IPS-15b (cell line): ENCODE measurements at regions not wholly inside any gene's neighbourhood (a gene's known extent, or its start where the extent isn't known, plus 50 kb on each side); places are given as distances from the start of the nearest gene placed in this dataset.
"Not testable (repeated sequence)": the region's sequence is repeated elsewhere in the genome, so short reads cannot be mapped to it uniquely, and the experiment has no call there.

Source experiments
- H3K27me3 ChIP-seq: one replicate; pipeline ENCODE4 v1.6.1; 2013; ENCODE audit warnings: low read length; ENCODE audit not compliant: control insufficient read depth, insufficient read depth
- H3K36me3 ChIP-seq: one replicate; pipeline ENCODE4 v1.6.1; 2013; ENCODE audit warnings: low read length; ENCODE audit not compliant: control insufficient read depth, insufficient read depth
- H3K4me1 ChIP-seq: one replicate; pipeline ENCODE4 v1.6.1; 2013; ENCODE audit warnings: mild to moderate bottlenecking, low read length; ENCODE audit not compliant: control insufficient read depth, insufficient read depth
- H3K4me3 ChIP-seq: one replicate; pipeline ENCODE4 v1.5.1; 2013; ENCODE audit warnings: low read depth, low read length
- H3K9ac ChIP-seq: one replicate; pipeline ENCODE4 v1.6.1; 2013; ENCODE audit warnings: low read depth, mild to moderate bottlenecking, low read length
- H3K9me3 ChIP-seq: one replicate; pipeline ENCODE4 v1.6.1; 2013; ENCODE audit warnings: mild to moderate bottlenecking, low read length; ENCODE audit not compliant: control insufficient read depth, insufficient read depth

- Histone ChIP-seq H3K4me3 (no peak overlapping the region), H3K36me3 (no peaks in the 10 kb centered on the region), H3K9ac (no peak overlapping the region), H3K9me3 (no peaks in the 10 kb centered on the region), H3K4me1 (no peaks in the 10 kb centered on the region), H3K27me3 (no peaks in the 10 kb centered on the region)
Measured at GRCh38 chr14:87041290-87042020, 951.5 kb downstream of the GALC start.

GRCh38 chr14:87034680-87035079 is 958.3 kb downstream of the GALC start:
- H3K4me1 ChIP-seq: peaks cover 1% of the 10 kb centered on the region
- no peak overlapping the region for H3K4me3 ChIP-seq
- H3K9ac ChIP-seq: no peak overlapping the region
- no peaks in the 10 kb centered on the region for H3K36me3 ChIP-seq
- no peaks in the 10 kb centered on the region for H3K27me3 ChIP-seq
- H3K9me3 ChIP-seq: no peaks in the 10 kb centered on the region

- Histone ChIP-seq H3K4me3 (no peak overlapping the region), H3K27me3 (no peaks in the 10 kb centered on the region), H3K9ac (no peak overlapping the region), H3K9me3 (no peaks in the 10 kb centered on the region), H3K4me1 (peaks cover 2% of the 10 kb centered on the region), H3K36me3 (no peaks in the 10 kb centered on the region)
Measured at GRCh38 chr14:87030197-87030596, 962.8 kb downstream of the GALC start.

- not testable (repeated sequence) for H3K4me3 ChIP-seq, H3K4me1 ChIP-seq, H3K9ac ChIP-seq, H3K27me3 ChIP-seq, H3K9me3 ChIP-seq, H3K36me3 ChIP-seq
Measured at GRCh38 chr14:87020106-87020505, 972.9 kb downstream of the GALC start.

- Histone ChIP-seq H3K4me3 (no peak overlapping the region), H3K36me3 (no peaks in the 10 kb centered on the region), H3K4me1 (peaks cover 4% of the 10 kb centered on the region), H3K9ac (no peak overlapping the region), H3K27me3 (peaks cover 8% of the 10 kb centered on the region), H3K9me3 (no peaks in the 10 kb centered on the region)
Measured at GRCh38 chr14:87018294-87018693, 974.7 kb downstream of the GALC start.

- Histone ChIP-seq H3K4me1 (peaks cover 4% of the 10 kb centered on the region), H3K9me3 (no peaks in the 10 kb centered on the region), H3K36me3 (no peaks in the 10 kb centered on the region), H3K27me3 (peaks cover 8% of the 10 kb centered on the region), H3K9ac (no peak overlapping the region), H3K4me3 (no peak overlapping the region)
Measured at GRCh38 chr14:87017335-87017734, 975.6 kb downstream of the GALC start.

- H3K9ac ChIP-seq: no peak overlapping the region
- H3K27me3 ChIP-seq: peaks cover 8% of the 10 kb centered on the region
- H3K36me3 ChIP-seq: no peaks in the 10 kb centered on the region
- peaks cover 4% of the 10 kb centered on the region for H3K4me1 ChIP-seq
- H3K4me3 ChIP-seq: no peak overlapping the region
- H3K9me3 ChIP-seq: no peaks in the 10 kb centered on the region
Measured at GRCh38 chr14:87014856-87015255, 978.1 kb downstream of the GALC start.

- peaks cover 8% of the 10 kb centered on the region for H3K27me3 ChIP-seq
- no peak overlapping the region for H3K4me3 ChIP-seq
- no peaks in the 10 kb centered on the region for H3K36me3 ChIP-seq
- H3K4me1 ChIP-seq: peaks cover 4% of the 10 kb centered on the region
- no peak overlapping the region for H3K9ac ChIP-seq
- no peaks in the 10 kb centered on the region for H3K9me3 ChIP-seq
Measured at GRCh38 chr14:87013583-87013982, 979.4 kb downstream of the GALC start.

- H3K9ac ChIP-seq: no peak overlapping the region
- H3K27me3 ChIP-seq: no peaks in the 10 kb centered on the region
- H3K4me1 ChIP-seq: no peaks in the 10 kb centered on the region
- no peaks in the 10 kb centered on the region for H3K9me3 ChIP-seq
- H3K36me3 ChIP-seq: no peaks in the 10 kb centered on the region
- no peak overlapping the region for H3K4me3 ChIP-seq
Measured at GRCh38 chr14:87008965-87009364, 984.0 kb downstream of the GALC start.

- no peak overlapping the region for H3K9ac ChIP-seq
- H3K36me3 ChIP-seq: no peaks in the 10 kb centered on the region
- H3K4me1 ChIP-seq: no peaks in the 10 kb centered on the region
- H3K9me3 ChIP-seq: no peaks in the 10 kb centered on the region
- no peak overlapping the region for H3K4me3 ChIP-seq
- H3K27me3 ChIP-seq: no peaks in the 10 kb centered on the region
Measured at GRCh38 chr14:87005280-87005679, 987.7 kb downstream of the GALC start.

- no peaks in the 10 kb centered on the region for H3K4me1 ChIP-seq
- H3K36me3 ChIP-seq: no peaks in the 10 kb centered on the region
- H3K9ac ChIP-seq: no peak overlapping the region
- H3K4me3 ChIP-seq: no peak overlapping the region
- H3K27me3 ChIP-seq: no peaks in the 10 kb centered on the region
- no peaks in the 10 kb centered on the region for H3K9me3 ChIP-seq
Measured at GRCh38 chr14:87002776-87003175, 990.2 kb downstream of the GALC start.

- H3K36me3 ChIP-seq: no peaks in the 10 kb centered on the region
- H3K9me3 ChIP-seq: no peaks in the 10 kb centered on the region
- no peaks in the 10 kb centered on the region for H3K27me3 ChIP-seq
Measured at GRCh38 chr14:87001333-87001732, 991.6 kb downstream of the GALC start.

More at GRCh38 chr14:87001333-87001732, 991.6 kb downstream of the GALC start:
- no peaks in the 10 kb centered on the region for H3K4me1 ChIP-seq
- no peak overlapping the region for H3K9ac ChIP-seq
- H3K4me3 ChIP-seq: no peak overlapping the region
